Inflammatory macrophage (primary cell): ENCODE measurements at regions not wholly inside any gene's neighbourhood (a gene's known extent, or its start where the extent isn't known, plus 50 kb on each side); places are given as distances from the start of the nearest gene placed in this dataset.

ENCODE experiments used
- DNase-seq, 2 donors: peaks; one replicate each; pipeline ENCODE4 v3.0.0-alpha.2; 2020 to 2022

GRCh38 chr10:8568401-8568800 is 513.9 kb downstream of the GATA3 start:
- DNase-seq: no peak

GRCh38 chr10:8575620-8576019 is 521.1 kb downstream of the GATA3 start:
- no peak for DNase-seq

GRCh38 chr10:8576281-8576680 is 521.8 kb downstream of the GATA3 start:
- no peak for DNase-seq

- DNase-seq: no peak
Observed at GRCh38 chr10:8576911-8577310, 522.4 kb downstream of the GATA3 start.

- DNase-seq: no peak
Observed at GRCh38 chr10:8577686-8578085, 523.2 kb downstream of the GATA3 start.

GRCh38 chr10:8581521-8582225 is 527.2 kb downstream of the GATA3 start:
- DNase-seq: no peak

GRCh38 chr10:8583096-8583495 is 528.6 kb downstream of the GATA3 start:
- DNase-seq: no peak

GRCh38 chr10:8584666-8585065 is 530.2 kb downstream of the GATA3 start:
- no peak for DNase-seq

- no peak for DNase-seq
Observed at GRCh38 chr10:8586504-8586903, 532.0 kb downstream of the GATA3 start.

GRCh38 chr10:8588135-8588534 is 533.6 kb downstream of the GATA3 start:
- DNase-seq: no peak

- DNase-seq: no peak
Observed at GRCh38 chr10:8590518-8590917, 536.0 kb downstream of the GATA3 start.

- DNase-seq: no peak
Observed at GRCh38 chr10:8591640-8592039, 537.2 kb downstream of the GATA3 start.

GRCh38 chr10:8594176-8594575 is 539.7 kb downstream of the GATA3 start:
- DNase-seq: no peak

GRCh38 chr10:8594711-8595110 is 540.2 kb downstream of the GATA3 start:
- DNase-seq: no peak

GRCh38 chr10:8595140-8595539 is 540.7 kb downstream of the GATA3 start:
- DNase-seq: no peak

- no peak for DNase-seq
Observed at GRCh38 chr10:8596929-8597472, 542.5 kb downstream of the GATA3 start.

- no peak for DNase-seq
Observed at GRCh38 chr10:8600192-8600591, 545.7 kb downstream of the GATA3 start.

- no peak for DNase-seq
Observed at GRCh38 chr10:8602821-8603220, 548.3 kb downstream of the GATA3 start.

- DNase-seq: no peak
Observed at GRCh38 chr10:8614054-8614565, 559.6 kb downstream of the GATA3 start.

- no peak for DNase-seq
Observed at GRCh38 chr10:8615118-8615517, 560.6 kb downstream of the GATA3 start.

GRCh38 chr10:8616166-8616565 is 561.7 kb downstream of the GATA3 start:
- DNase-seq: no peak

- no peak for DNase-seq
Observed at GRCh38 chr10:8617792-8618191, 563.3 kb downstream of the GATA3 start.

- no peak for DNase-seq
Observed at GRCh38 chr10:8618834-8619233, 564.3 kb downstream of the GATA3 start.

- DNase-seq: no peak
Observed at GRCh38 chr10:8628351-8628750, 573.9 kb downstream of the GATA3 start.

GRCh38 chr10:8633909-8634308 is 579.4 kb downstream of the GATA3 start:
- no peak for DNase-seq
